ENCODE measurements at regions not wholly inside any gene's neighbourhood (a gene's known extent, or its start where the extent isn't known, plus 50 kb on each side); places are given as distances from the start of the nearest gene placed in this dataset.

DNA sequence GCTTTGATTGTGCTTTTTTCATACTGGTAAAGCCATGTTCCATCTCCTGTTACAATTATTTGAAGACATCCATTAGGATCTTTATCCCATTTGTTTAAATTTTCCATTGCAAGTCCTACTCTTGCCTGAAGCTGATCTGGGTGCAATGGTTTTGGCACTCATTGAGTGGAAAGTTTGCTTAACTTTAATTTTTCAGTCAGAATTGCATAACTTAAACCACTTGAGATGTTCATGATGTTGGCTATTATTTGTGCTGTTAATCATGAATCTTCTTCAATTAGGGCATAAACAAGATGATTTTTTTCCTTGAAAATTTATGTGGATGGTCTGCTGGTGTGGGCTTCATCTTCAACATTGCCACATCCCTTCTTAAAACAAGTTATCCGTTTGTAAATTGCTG is 180.1 kb downstream of the ST6GAL2 start:
- Mint-ChIP-seq H3K27ac (no peak overlapping the region), H3K36me3 (no peaks in the 10 kb centered on the region), H3K4me3 (no peak overlapping the region), H3K4me1 (no peaks in the 10 kb centered on the region), H3K27me3 (ENCODE audit: low read depth in 3 of 3) (peaks cover 0 to 2% (median 1%) of the 10 kb centered on the region in 3 donors), H3K9me3 (peaks cover 0 to 8% (median 2%) of the 10 kb centered on the region in 6 donors)
- no peak for DNase-seq

DNA sequence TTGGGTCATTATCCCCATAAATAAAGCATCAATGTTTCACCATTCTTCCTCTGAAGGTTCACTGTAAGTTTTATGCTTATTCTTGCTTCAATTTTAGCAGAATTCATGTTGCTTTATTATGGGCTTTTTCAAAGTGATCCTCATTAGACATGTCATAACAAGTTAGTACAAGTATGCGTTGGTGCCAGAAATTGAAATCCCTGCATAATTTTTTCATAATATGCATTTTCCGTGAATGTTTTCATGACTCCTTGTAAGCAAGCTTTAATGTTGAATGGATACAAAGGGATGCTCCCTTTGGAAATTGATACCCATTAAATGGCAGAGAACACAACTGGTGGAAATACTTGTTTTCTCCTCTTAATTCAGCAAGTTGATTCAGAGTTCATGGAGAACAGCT is 179.7 kb downstream of the ST6GAL2 start:
- Mint-ChIP-seq H3K27me3 (ENCODE audit: low read depth in 3 of 3) (peaks cover 0 to 2% (median 1%) of the 10 kb centered on the region in 3 donors), H3K4me3 (no peak overlapping the region), H3K27ac (no peak overlapping the region), H3K36me3 (no peaks in the 10 kb centered on the region), H3K4me1 (no peaks in the 10 kb centered on the region), H3K9me3 (peaks cover 0 to 13% (median 2%) of the 10 kb centered on the region in 6 donors)
- no peak for DNase-seq

DNA sequence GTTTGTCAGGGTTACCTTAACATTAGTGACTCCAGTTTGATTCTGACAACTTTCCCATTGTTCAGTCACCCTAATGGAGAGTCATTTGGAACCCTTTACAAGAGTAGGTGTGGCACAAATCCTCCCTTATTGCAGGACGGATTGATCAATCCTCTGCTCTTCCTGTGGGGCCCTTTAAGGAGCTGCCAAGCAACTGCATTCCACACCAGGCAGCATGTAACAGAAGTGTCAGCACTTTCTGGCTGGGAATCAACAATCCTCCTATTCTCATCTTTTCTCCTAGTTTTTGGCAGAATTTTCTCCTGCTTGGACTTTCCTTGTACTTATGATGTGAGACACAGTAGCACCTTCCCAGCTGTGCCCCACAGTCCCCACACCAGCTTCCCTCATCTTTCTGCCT is 177.8 kb downstream of the ST6GAL2 start:
- no peak for DNase-seq
- H3K4me3 Mint-ChIP-seq = no peak overlapping the region
- H3K36me3 Mint-ChIP-seq = no peaks in the 10 kb centered on the region
- peaks cover 0 to 24% (median 5%) of the 10 kb centered on the region in 6 donors for H3K9me3 Mint-ChIP-seq
- H3K4me1 Mint-ChIP-seq = no peaks in the 10 kb centered on the region
- no peak overlapping the region for H3K27ac Mint-ChIP-seq
- H3K27me3 Mint-ChIP-seq (ENCODE audit: low read depth in 3 of 3) = peaks cover 0 to 3% (median 2%) of the 10 kb centered on the region in 3 donors

DNA sequence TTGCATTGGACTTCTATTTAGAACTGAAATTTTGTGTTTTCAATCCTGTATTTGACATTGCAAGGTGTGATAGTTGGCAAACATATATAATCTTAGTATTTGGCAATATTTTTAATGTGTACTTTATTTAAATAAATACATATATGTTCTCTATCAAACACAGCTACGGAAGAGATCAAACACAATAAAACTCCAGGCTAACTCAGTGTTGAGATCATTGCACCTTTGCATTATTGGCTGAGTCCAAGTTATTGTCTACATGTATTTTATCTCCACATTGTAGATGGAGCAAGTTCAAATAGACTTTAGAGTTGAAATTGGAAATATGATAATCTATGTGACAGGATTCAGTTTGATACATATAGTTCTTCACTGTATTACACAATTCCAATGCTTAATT is 176.7 kb downstream of the ST6GAL2 start:
- peaks cover 0 to 3% (median 2%) of the 10 kb centered on the region in 3 donors for H3K27me3 Mint-ChIP-seq (ENCODE audit: low read depth in 3 of 3)
- no peaks in the 10 kb centered on the region for H3K4me1 Mint-ChIP-seq
- H3K9me3 Mint-ChIP-seq = peaks cover 0 to 29% (median 7%) of the 10 kb centered on the region in 6 donors
- no peaks in the 10 kb centered on the region for H3K36me3 Mint-ChIP-seq
- no peak overlapping the region for H3K4me3 Mint-ChIP-seq
- DNase-seq = no peak
- H3K27ac Mint-ChIP-seq = no peak overlapping the region

DNA sequence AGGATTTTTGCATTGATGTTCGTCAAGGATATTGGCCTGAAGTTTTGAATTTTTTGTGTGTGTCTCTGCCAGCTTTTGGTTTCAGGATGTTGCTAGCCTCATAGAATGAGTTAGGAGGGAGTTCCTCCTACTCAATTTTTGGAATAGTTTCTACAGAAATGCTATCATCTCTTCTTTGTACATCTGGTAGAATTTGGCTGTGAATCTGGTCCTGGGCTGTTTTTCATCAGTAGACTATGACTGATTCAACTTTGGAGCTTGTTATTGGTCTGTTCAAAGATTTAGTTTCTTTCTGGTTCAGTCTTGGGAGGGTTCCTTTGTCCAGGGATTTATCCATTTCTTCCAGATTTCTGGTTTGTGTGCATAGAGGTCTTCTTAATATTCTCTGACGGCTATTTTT is 166.7 kb downstream of the ST6GAL2 start:
- Mint-ChIP-seq H3K27me3 (ENCODE audit: low read depth in 3 of 3) (peaks cover 0 to 2% (median 0%) of the 10 kb centered on the region in 3 donors), H3K36me3 (no peaks in the 10 kb centered on the region), H3K27ac (no peak overlapping the region), H3K4me1 (no peaks in the 10 kb centered on the region), H3K4me3 (no peak overlapping the region), H3K9me3 (peaks cover 5 to 15% (median 12%) of the 10 kb centered on the region in 6 donors)
- DNase-seq = no peak

DNA sequence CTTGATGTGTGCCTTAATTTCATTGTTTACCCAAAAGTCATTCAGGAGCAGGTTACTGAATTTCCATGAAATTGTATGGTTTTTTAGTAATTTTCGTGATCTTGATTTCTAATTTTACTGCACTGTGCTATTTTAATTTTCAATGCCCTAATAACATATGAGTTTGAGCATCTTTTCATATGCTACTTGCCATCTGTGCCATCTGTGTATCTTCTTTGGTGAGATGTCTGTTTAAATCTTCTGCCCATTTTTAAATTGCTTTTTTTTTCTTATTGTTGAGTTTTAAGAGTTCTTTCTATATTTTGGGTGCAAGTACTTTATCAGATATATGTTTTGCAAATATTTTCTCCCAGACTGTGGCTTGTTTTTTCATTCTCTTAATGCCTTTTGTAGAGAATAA is 165.9 kb downstream of the ST6GAL2 start:
- H3K36me3 Mint-ChIP-seq = no peaks in the 10 kb centered on the region
- no peak overlapping the region for H3K4me3 Mint-ChIP-seq
- H3K27ac Mint-ChIP-seq = no peak overlapping the region
- peaks cover 0 to 2% (median 0%) of the 10 kb centered on the region in 3 donors for H3K27me3 Mint-ChIP-seq (ENCODE audit: low read depth in 3 of 3)
- no peak for DNase-seq
- no peaks in the 10 kb centered on the region for H3K4me1 Mint-ChIP-seq
- peaks cover 2 to 17% (median 15%) of the 10 kb centered on the region in 6 donors for H3K9me3 Mint-ChIP-seq

DNA sequence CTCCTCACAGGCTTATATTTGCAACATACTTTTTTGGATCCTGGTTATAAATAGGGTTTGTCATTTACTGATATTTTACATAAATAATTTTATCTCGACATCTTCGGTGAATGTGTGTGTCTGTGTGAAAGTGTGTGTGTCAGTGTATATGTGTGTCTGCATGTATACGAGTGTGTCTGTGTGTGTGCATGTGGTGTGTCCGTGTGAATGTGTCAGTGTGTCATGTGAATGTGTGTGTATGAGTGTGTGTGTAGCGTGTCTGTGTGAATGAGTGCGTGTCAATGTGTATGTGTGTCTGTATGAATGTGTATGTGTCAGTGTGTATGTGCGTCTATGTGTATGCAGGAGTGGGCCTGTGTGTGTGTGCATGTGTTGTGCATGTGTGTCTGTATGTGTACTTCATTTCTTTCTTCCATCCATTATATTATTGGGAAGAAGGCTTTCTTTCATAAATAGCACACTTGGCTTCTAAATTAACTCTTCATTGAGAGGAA is 161.6 kb downstream of the ST6GAL2 start:
- no peaks in the 10 kb centered on the region for H3K36me3 Mint-ChIP-seq
- no peaks in the 10 kb centered on the region for H3K27me3 Mint-ChIP-seq (ENCODE audit: low read depth in 3 of 3)
- no peaks in the 10 kb centered on the region for H3K4me1 Mint-ChIP-seq
- no peak overlapping the region for H3K27ac Mint-ChIP-seq
- DNase-seq = no peak
- peaks cover 2 to 19% (median 7%) of the 10 kb centered on the region in 6 donors for H3K9me3 Mint-ChIP-seq
- no peak overlapping the region for H3K4me3 Mint-ChIP-seq

DNA sequence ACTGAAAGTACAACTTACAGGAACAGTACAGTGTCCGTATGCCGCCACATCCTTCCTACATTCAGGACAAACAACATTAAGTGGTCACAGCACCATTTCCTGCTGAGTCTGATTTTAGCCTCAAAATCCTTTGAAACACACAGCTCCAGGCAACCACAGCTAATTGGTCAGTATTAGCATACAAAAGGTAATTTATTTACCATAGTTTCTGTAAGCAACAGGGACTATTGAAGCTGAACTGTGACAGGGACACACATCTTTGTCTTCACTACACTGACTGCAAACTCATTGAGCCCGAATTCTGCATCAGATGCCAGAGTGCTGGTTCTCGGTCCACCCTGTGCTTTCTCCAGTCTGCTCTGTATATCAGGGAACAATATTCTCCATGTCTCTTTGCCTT is 151.8 kb downstream of the ST6GAL2 start:
- peaks cover 2 to 16% (median 5%) of the 10 kb centered on the region in 6 donors for H3K9me3 Mint-ChIP-seq
- no peaks in the 10 kb centered on the region for H3K36me3 Mint-ChIP-seq
- DNase-seq = no peak
- H3K4me1 Mint-ChIP-seq = no peaks in the 10 kb centered on the region
- no peak overlapping the region for H3K27ac Mint-ChIP-seq
- H3K4me3 Mint-ChIP-seq = no peak overlapping the region
- no peaks in the 10 kb centered on the region for H3K27me3 Mint-ChIP-seq (ENCODE audit: low read depth in 3 of 3)

DNA sequence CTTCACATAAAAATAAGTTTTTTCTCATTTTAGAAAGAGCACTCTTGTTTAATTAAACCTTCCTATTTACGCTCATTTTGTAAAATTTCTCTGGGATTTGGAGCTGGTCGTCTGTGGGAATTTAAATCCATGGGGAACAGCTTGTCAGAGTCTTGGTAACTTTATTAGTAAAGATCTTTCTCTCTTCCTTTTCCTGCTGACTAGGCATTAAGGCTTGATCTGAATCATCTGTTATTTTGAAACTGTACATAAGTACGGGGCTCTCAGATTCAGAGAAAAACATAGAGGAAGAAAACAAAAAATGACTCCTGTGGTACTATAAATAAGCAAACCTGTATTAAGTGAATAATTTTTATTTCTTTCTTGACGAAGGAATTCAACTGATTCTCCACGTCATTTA is 150.2 kb downstream of the ST6GAL2 start:
- DNase-seq = no peak
- no peak overlapping the region for H3K27ac Mint-ChIP-seq
- peaks cover 0 to 14% (median 1%) of the 10 kb centered on the region in 6 donors for H3K9me3 Mint-ChIP-seq
- H3K36me3 Mint-ChIP-seq = no peaks in the 10 kb centered on the region
- no peaks in the 10 kb centered on the region for H3K27me3 Mint-ChIP-seq (ENCODE audit: low read depth in 3 of 3)
- H3K4me3 Mint-ChIP-seq = no peak overlapping the region
- no peaks in the 10 kb centered on the region for H3K4me1 Mint-ChIP-seq

DNA sequence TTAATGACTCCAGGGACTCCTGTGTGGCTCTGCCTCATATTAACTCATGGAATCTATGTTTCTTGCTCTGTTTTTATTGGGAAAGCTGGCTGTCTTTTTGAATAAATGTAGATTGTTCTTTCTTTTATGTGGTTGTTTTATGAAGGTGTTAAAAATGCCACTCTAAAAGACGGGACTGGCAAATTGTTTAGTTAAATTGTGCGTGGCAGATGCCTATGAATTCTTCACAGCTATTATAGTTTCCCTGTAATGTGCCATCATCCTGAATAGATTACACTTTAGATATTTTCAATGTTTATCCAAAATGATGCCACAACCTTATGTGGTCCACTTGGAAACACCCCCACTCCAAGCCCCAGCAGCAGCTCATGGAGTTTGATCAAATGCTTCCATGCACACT is 149.7 kb downstream of the ST6GAL2 start:
- Mint-ChIP-seq H3K27ac (no peak overlapping the region), H3K4me3 (no peak overlapping the region), H3K4me1 (no peaks in the 10 kb centered on the region), H3K27me3 (ENCODE audit: low read depth in 3 of 3) (no peaks in the 10 kb centered on the region), H3K36me3 (no peaks in the 10 kb centered on the region), H3K9me3 (peaks cover 0 to 14% (median 1%) of the 10 kb centered on the region in 6 donors)
- DNase-seq = no peak

DNA sequence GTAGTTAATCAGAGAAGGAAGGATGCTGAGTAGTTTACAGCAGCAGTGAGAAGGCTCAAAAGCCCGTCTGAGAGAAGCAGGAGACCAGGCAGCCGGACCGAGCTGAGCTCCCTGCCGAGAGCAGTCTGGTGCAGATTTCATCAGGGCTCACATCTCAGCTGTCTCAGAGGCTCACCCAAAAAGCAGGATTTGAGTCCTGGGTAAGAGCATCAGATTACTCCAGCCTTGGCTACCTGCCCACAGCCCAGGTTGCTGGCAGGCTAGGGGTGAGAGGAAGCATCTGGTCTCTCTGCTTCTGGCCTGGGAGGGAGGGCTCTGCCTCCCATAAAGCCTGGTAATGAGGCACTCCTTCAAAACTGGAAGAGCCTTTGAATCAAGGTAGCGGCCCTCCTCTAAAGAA is 140.5 kb downstream of the ST6GAL2 start:
- DNase-seq = no peak
- Mint-ChIP-seq H3K27ac (no peak overlapping the region), H3K9me3 (peaks cover 0 to 14% (median 3%) of the 10 kb centered on the region in 6 donors), H3K4me1 (no peaks in the 10 kb centered on the region), H3K27me3 (ENCODE audit: low read depth in 3 of 3) (no peaks in the 10 kb centered on the region), H3K36me3 (no peaks in the 10 kb centered on the region), H3K4me3 (no peak overlapping the region)

DNA sequence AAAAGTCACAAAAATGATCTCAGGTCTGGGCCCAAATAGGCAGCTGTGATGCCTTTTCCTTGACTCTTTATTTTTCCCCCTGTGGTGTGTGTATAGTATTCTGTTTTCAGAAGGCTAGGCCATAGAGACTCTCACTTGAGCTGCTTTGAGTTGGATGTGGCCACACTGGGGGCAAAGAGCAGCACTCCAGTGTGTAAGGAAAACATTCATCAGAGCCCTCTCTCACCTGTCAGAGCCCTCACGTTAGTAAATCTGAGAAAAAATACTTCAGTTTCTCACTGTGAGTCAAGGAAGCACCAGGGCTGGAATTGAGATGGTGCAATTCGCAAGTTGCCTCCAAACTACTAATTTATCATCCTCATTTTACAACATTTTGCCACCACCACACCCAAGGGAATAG is 136.1 kb downstream of the ST6GAL2 start:
- H3K4me1 Mint-ChIP-seq = no peaks in the 10 kb centered on the region
- DNase-seq = no peak
- peaks cover 0 to 10% (median 1%) of the 10 kb centered on the region in 6 donors for H3K9me3 Mint-ChIP-seq
- H3K36me3 Mint-ChIP-seq = no peaks in the 10 kb centered on the region
- H3K27me3 Mint-ChIP-seq (ENCODE audit: low read depth in 3 of 3) = no peaks in the 10 kb centered on the region
- H3K4me3 Mint-ChIP-seq = no peak overlapping the region
- no peak overlapping the region for H3K27ac Mint-ChIP-seq
